Germinal center (tissue), 1 donor: ENCODE measurements at regions not wholly inside any gene's neighbourhood (a gene's known extent, or its start where the extent isn't known, plus 50 kb on each side); places are given as distances from the start of the nearest gene placed in this dataset.

Experiments used
- DNase-seq: peaks from one replicate; pipeline ENCODE4 v3.0.0; 2012; ENCODE audit warnings: mixed read lengths, low spot score

GRCh38 chr12:89919241-89919906 is 210.7 kb upstream of the ATP2B1 start:
- DNase-seq: no peak

- no peak for DNase-seq
Measured at GRCh38 chr12:89918172-89918846, 209.7 kb upstream of the ATP2B1 start.

GRCh38 chr12:89909753-89910152 is 201.1 kb upstream of the ATP2B1 start:
- no peak for DNase-seq

- DNase-seq: no peak
Measured at GRCh38 chr12:89907659-89908058, 199.0 kb upstream of the ATP2B1 start.

- DNase-seq: no peak
Measured at GRCh38 chr12:89906824-89907223, 198.2 kb upstream of the ATP2B1 start.

- DNase-seq: no peak
Measured at GRCh38 chr12:89906178-89906577, 197.5 kb upstream of the ATP2B1 start.

GRCh38 chr12:89901906-89902642 is 193.4 kb upstream of the ATP2B1 start:
- DNase-seq: no peak

- no peak for DNase-seq
Measured at GRCh38 chr12:89901319-89901718, 192.7 kb upstream of the ATP2B1 start.

- DNase-seq: no peak
Measured at GRCh38 chr12:89899651-89900050, 191.0 kb upstream of the ATP2B1 start.

GRCh38 chr12:89895591-89895990 is 187.0 kb upstream of the ATP2B1 start:
- DNase-seq: no peak

- DNase-seq: no peak
Measured at GRCh38 chr12:89895101-89895500, 186.5 kb upstream of the ATP2B1 start.

GRCh38 chr12:89893972-89894706 is 185.5 kb upstream of the ATP2B1 start:
- DNase-seq: no peak

- DNase-seq: no peak
Measured at GRCh38 chr12:89892436-89892835, 183.8 kb upstream of the ATP2B1 start.

GRCh38 chr12:89891933-89892332 is 183.3 kb upstream of the ATP2B1 start:
- no peak for DNase-seq

GRCh38 chr12:89890161-89890560 is 181.5 kb upstream of the ATP2B1 start:
- DNase-seq: no peak

GRCh38 chr12:89889062-89889461 is 180.4 kb upstream of the ATP2B1 start:
- no peak for DNase-seq

GRCh38 chr12:89884952-89885351 is 176.3 kb upstream of the ATP2B1 start:
- DNase-seq: no peak

GRCh38 chr12:89884416-89884898 is 175.8 kb upstream of the ATP2B1 start:
- DNase-seq: no peak

GRCh38 chr12:89883630-89884389 is 175.2 kb upstream of the ATP2B1 start:
- DNase-seq: no peak

GRCh38 chr12:89882792-89883191 is 174.2 kb upstream of the ATP2B1 start:
- DNase-seq: no peak

GRCh38 chr12:89882050-89882449 is 173.4 kb upstream of the ATP2B1 start:
- DNase-seq: no peak
